ENCODE measurements at regions not wholly inside any gene's neighbourhood (a gene's known extent, or its start where the extent isn't known, plus 50 kb on each side); places are given as distances from the start of the nearest gene placed in this dataset.

DNA sequence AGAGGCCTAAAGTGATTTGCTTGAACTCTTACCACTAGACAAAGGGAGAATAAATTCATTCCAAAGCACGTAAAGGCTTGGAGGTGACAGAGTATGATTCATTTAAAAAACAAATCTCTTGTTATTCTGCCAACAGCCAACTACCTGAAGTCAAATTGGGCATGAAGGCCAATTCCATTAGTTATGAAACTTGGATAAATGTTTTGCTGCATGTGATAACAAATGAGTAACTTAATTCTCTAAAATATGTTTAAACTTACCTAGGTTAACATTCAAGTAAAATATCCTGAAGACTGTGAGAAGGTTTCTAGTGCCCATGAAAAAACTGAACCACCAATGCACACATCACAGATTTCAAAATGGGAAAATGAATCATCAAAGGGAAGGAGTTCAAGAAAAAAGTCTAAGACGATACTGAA lies 120.1 kb upstream of the TSLP start:
- H3F3A ChIP-seq (ENCODE audit: control insufficient read depth, insufficient read depth), result no peaks in the 10 kb centered on the region
- no peaks in the 10 kb centered on the region for H3K36me3 ChIP-seq (ENCODE audit: control insufficient read depth, low read length)
- H3K9me2 ChIP-seq (replicated peaks; ENCODE audit: control insufficient read depth, low read length), result no peaks in the 10 kb centered on the region
- no peak overlapping the region for H3K4me3 ChIP-seq (ENCODE audit: low read length)
- no peaks in the 10 kb centered on the region for H3K4me1 ChIP-seq (ENCODE audit: control insufficient read depth, low read length)
- no peaks in the 10 kb centered on the region for H3K9me3 ChIP-seq (ENCODE audit: control insufficient read depth, insufficient read depth, low read length)
- no peak for TF ChIP-seq EZH2phosphoT487 (IDR thresholded peaks at IDR 0.05; ENCODE audit: borderline replicate concordance, low read length)
- TF ChIP-seq, protein P1, sequence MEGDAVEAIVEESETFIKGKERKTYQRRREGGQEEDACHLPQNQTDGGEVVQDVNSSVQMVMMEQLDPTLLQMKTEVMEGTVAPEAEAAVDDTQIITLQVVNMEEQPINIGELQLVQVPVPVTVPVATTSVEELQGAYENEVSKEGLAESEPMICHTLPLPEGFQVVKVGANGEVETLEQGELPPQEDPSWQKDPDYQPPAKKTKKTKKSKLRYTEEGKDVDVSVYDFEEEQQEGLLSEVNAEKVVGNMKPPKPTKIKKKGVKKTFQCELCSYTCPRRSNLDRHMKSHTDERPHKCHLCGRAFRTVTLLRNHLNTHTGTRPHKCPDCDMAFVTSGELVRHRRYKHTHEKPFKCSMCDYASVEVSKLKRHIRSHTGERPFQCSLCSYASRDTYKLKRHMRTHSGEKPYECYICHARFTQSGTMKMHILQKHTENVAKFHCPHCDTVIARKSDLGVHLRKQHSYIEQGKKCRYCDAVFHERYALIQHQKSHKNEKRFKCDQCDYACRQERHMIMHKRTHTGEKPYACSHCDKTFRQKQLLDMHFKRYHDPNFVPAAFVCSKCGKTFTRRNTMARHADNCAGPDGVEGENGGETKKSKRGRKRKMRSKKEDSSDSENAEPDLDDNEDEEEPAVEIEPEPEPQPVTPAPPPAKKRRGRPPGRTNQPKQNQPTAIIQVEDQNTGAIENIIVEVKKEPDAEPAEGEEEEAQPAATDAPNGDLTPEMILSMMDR (IDR thresholded peaks at IDR 0.05; ENCODE audit: low read depth, low read length, poor library complexity, severe bottlenecking), result no peak
- H3K27ac ChIP-seq (ENCODE audit: low read depth, low read length), result no peak overlapping the region
- no peaks in the 10 kb centered on the region for H3K79me2 ChIP-seq (ENCODE audit: control insufficient read depth, low read length)
- no peak overlapping the region for H3K4me2 ChIP-seq (ENCODE audit: low read length)
- no peaks in the 10 kb centered on the region for H4K20me1 ChIP-seq (ENCODE audit: control insufficient read depth, insufficient read depth, low read depth, low read length)
- H3K27me3 ChIP-seq (ENCODE audit: control insufficient read depth, low read length), result no peaks in the 10 kb centered on the region

GRCh38 chr5:110956280-110956912 lies 115.1 kb upstream of the TSLP start:
- Histone ChIP-seq H3K4me2 (ENCODE audit: low read length) (no peak overlapping the region), H3K79me2 (ENCODE audit: control insufficient read depth, low read length) (no peaks in the 10 kb centered on the region), H4K20me1 (ENCODE audit: control insufficient read depth, insufficient read depth, low read depth, low read length) (no peaks in the 10 kb centered on the region), H3K27ac (ENCODE audit: low read depth, low read length) (no peak overlapping the region), H3K27me3 (ENCODE audit: control insufficient read depth, low read length) (no peaks in the 10 kb centered on the region), H3K9me3 (ENCODE audit: control insufficient read depth, insufficient read depth, low read length) (no peaks in the 10 kb centered on the region), H3K36me3 (ENCODE audit: control insufficient read depth, low read length) (no peaks in the 10 kb centered on the region), H3K4me3 (ENCODE audit: low read length) (no peak overlapping the region), H3K4me1 (ENCODE audit: control insufficient read depth, low read length) (no peaks in the 10 kb centered on the region), H3K9me2 (replicated peaks; ENCODE audit: control insufficient read depth, low read length) (no peaks in the 10 kb centered on the region), H3F3A (ENCODE audit: control insufficient read depth, insufficient read depth) (no peaks in the 10 kb centered on the region)
- TF ChIP-seq EZH2phosphoT487 (IDR thresholded peaks at IDR 0.05; ENCODE audit: borderline replicate concordance, low read length), result no peak
- TF ChIP-seq, protein P1 (IDR thresholded peaks at IDR 0.05; ENCODE audit: low read depth, low read length, poor library complexity, severe bottlenecking), result no peak

DNA sequence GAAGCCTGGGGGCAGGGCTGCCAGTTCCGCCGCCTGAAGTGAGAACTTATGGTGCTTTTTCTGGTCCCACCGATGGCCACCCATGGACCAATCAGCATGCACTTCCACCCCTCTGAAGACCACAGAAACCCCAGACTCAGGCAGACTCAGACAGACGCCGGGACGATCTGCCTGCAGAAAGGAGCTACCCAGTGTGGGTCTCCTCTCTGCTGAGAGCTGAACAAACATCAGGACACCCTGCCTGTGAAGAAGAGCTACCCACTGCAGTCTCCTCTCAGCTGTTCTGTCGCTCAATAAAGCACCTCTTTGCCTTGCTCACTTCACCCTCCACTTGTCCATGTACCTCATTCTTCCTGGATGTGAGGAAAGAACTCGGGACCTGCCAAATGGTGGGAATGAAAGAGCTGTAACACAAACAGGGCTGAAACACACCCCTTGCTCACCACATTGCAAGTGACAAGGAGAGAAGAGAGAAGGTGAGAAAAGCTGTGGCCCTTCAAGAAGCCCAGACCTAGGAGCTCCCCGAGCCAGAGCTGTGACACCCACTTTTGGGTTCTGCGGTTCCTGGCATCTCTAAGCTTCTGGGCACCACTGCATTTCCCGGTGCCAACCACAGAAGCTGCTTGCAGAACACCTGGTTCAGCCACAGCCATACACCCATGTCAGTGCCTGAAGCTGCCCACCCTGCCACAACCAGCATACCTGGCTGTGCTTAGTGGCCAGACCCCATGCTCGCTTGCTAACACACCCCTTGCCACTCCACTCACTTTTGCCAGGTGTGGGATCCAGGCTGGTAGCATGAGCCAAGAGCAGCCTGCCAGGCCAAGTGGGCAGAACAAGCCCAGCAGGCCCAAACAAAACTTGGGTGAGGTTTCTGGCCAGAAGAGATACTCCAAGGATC lies 114.3 kb upstream of the TSLP start:
- Histone ChIP-seq H3K4me3 (ENCODE audit: low read length) (no peak overlapping the region), H3K27ac (ENCODE audit: low read depth, low read length) (no peak overlapping the region), H3K9me3 (ENCODE audit: control insufficient read depth, insufficient read depth, low read length) (no peaks in the 10 kb centered on the region), H3K9me2 (replicated peaks; ENCODE audit: control insufficient read depth, low read length) (no peaks in the 10 kb centered on the region), H3F3A (ENCODE audit: control insufficient read depth, insufficient read depth) (no peaks in the 10 kb centered on the region), H3K36me3 (ENCODE audit: control insufficient read depth, low read length) (no peaks in the 10 kb centered on the region), H3K27me3 (ENCODE audit: control insufficient read depth, low read length) (no peaks in the 10 kb centered on the region), H4K20me1 (ENCODE audit: control insufficient read depth, insufficient read depth, low read depth, low read length) (no peaks in the 10 kb centered on the region), H3K4me2 (ENCODE audit: low read length) (no peak overlapping the region), H3K4me1 (ENCODE audit: control insufficient read depth, low read length) (no peaks in the 10 kb centered on the region), H3K79me2 (ENCODE audit: control insufficient read depth, low read length) (no peaks in the 10 kb centered on the region)
- TF ChIP-seq, protein P1 (IDR thresholded peaks at IDR 0.05; ENCODE audit: low read depth, low read length, poor library complexity, severe bottlenecking), result no peak
- TF ChIP-seq EZH2phosphoT487 (IDR thresholded peaks at IDR 0.05; ENCODE audit: borderline replicate concordance, low read length), result no peak
